ENCODE measurements at regions not wholly inside any gene's neighbourhood (a gene's known extent, or its start where the extent isn't known, plus 50 kb on each side); places are given as distances from the start of the nearest gene placed in this dataset.

GRCh38 chr1:5029136-5029535 lies 374.7 kb downstream of the AJAP1 start:
- TF ChIP-seq CTCF (IDR thresholded peaks at IDR 0.05) (no peak), EZH2 (IDR thresholded peaks at IDR 0.05; ENCODE audit: borderline replicate concordance, insufficient read depth, low read depth, low read length, poor library complexity, severe bottlenecking) (no peak)
